LHCN-M2 (cell line): ENCODE measurements at regions not wholly inside any gene's neighbourhood (a gene's known extent, or its start where the extent isn't known, plus 50 kb on each side); places are given as distances from the start of the nearest gene placed in this dataset.
"Not testable (repeated sequence)": the region's sequence is repeated elsewhere in the genome, so short reads cannot be mapped to it uniquely, and the experiment has no call there.

Experiments used
- DNase-seq: peaks from one replicate; pipeline ENCODE4 v3.0.0-alpha.2; 2012; ENCODE audit warnings: low read depth

GRCh38 chr3:105260385-105260784 lies 106.3 kb upstream of the ALCAM start:
- DNase-seq: no peak

GRCh38 chr3:105274536-105274935 lies 92.2 kb upstream of the ALCAM start:
- DNase-seq: no peak

GRCh38 chr3:105274958-105275357 lies 91.8 kb upstream of the ALCAM start:
- DNase-seq: peak; percentile 92

GRCh38 chr3:105277656-105278055 lies 89.1 kb upstream of the ALCAM start:
- DNase-seq: peak; percentile 61

GRCh38 chr3:105278688-105279087 lies 88.0 kb upstream of the ALCAM start:
- no peak for DNase-seq

GRCh38 chr3:105281989-105282388 lies 84.7 kb upstream of the ALCAM start:
- DNase-seq: no peak

GRCh38 chr3:105284876-105285275 lies 81.8 kb upstream of the ALCAM start:
- DNase-seq: no peak

- no peak for DNase-seq
These were observed 81.0 kb upstream of the ALCAM start for GRCh38 chr3:105285653-105286241.

GRCh38 chr3:105293441-105293840 lies 73.3 kb upstream of the ALCAM start:
- no peak for DNase-seq

GRCh38 chr3:105296182-105296822 lies 70.4 kb upstream of the ALCAM start:
- DNase-seq: not testable (repeated sequence)

- no peak for DNase-seq
These were observed 62.2 kb upstream of the ALCAM start for GRCh38 chr3:105304487-105304886.

GRCh38 chr3:105315144-105315543 lies 51.6 kb upstream of the ALCAM start:
- DNase-seq: no peak

- DNase-seq: no peak
These were observed 50.9 kb upstream of the ALCAM start for GRCh38 chr3:105315815-105316214.

GRCh38 chr3:105316331-105316730 lies 50.4 kb upstream of the ALCAM start:
- no peak for DNase-seq
